Mononuclear cell (primary cell): ENCODE measurements at regions not wholly inside any gene's neighbourhood (a gene's known extent, or its start where the extent isn't known, plus 50 kb on each side); places are given as distances from the start of the nearest gene placed in this dataset.
"Not testable (repeated sequence)": the region's sequence is repeated elsewhere in the genome, so short reads cannot be mapped to it uniquely, and the experiment has no call there.

ENCODE experiments used
- H3K27me3 ChIP-seq: 2 replicates; pipeline ENCODE4 v1.6.0; 2011; ENCODE audit warnings: low read length, control low read depth; ENCODE audit not compliant: insufficient read depth
- H3K4me1 ChIP-seq: 2 replicates; pipeline ENCODE4 v1.5.1; 2011; ENCODE audit warnings: mild to moderate bottlenecking, low read length, control low read depth; ENCODE audit not compliant: insufficient read depth
- H3K4me3 ChIP-seq: 2 replicates; pipeline ENCODE4 v1.5.1; 2011; ENCODE audit warnings: mild to moderate bottlenecking, low read length, moderate library complexity
- H3K9me3 ChIP-seq: 2 replicates; pipeline ENCODE4 v1.5.1; 2011; ENCODE audit warnings: low read depth, mild to moderate bottlenecking, control low read depth, low read length

DNA sequence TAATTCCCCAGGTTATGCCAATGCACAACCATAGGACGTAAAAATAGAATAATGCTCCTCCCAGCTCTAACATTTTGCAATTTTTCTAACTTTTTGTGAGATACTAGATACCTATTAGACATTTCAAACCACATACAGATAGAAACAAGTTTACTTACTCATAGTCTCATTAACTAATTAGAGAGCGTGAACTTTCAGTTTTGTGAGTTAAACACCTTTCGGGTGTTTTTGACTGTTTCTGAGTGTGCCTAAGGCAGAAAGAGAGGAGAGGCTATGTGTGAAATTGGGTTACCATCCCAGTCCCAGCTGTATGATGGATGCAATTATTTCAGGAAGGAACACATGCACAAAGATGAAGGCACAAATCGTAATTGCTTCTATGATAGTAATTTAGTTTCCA is 300.4 kb upstream of the POU1F1 start:
- Histone ChIP-seq H3K4me1 (no peaks in the 10 kb centered on the region), H3K9me3 (no peaks in the 10 kb centered on the region), H3K27me3 (no peaks in the 10 kb centered on the region), H3K4me3 (no peak overlapping the region)

DNA sequence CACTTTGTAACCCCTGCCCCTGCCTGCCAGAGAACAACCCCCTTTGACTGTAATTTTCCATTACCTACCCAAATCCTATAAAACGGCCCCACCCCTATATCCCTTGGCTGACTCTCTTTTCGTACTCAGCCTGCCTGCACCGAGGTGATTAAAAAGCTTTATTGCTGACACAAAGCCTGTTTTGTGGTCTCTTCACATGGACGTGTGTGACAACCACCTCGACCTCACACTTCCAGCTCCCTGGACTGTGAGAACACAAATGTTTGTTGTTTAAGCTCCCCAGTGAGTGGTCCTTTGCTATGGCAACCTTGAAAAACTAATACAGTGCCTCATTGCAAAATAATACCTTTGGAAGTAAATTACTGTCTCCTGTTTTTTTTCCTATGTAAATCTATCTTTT is 299.2 kb upstream of the POU1F1 start:
- Histone ChIP-seq H3K4me1 (no peaks in the 10 kb centered on the region), H3K9me3 (no peaks in the 10 kb centered on the region), H3K27me3 (no peaks in the 10 kb centered on the region), H3K4me3 (no peak overlapping the region)

DNA sequence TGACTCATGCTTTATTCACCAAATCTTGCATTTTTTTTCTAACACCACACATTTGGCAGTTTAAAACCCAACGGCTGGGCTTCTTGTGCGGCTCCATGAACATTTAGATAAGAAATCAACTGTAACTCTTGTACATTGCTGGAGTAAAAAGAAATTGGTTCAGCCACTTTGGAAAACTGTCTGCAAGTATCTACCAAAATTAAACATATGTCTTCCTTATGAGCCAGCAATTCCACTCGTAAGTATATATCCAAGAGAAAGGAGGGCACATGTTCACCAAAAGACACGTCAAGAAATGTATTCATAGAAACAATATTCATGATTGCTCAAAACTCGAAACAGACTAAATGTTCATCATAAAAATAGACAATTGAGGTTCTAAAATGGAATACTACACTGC is 291.9 kb upstream of the POU1F1 start:
- Histone ChIP-seq H3K27me3 (no peaks in the 10 kb centered on the region), H3K4me3 (no peak overlapping the region), H3K4me1 (no peaks in the 10 kb centered on the region), H3K9me3 (no peaks in the 10 kb centered on the region)

DNA sequence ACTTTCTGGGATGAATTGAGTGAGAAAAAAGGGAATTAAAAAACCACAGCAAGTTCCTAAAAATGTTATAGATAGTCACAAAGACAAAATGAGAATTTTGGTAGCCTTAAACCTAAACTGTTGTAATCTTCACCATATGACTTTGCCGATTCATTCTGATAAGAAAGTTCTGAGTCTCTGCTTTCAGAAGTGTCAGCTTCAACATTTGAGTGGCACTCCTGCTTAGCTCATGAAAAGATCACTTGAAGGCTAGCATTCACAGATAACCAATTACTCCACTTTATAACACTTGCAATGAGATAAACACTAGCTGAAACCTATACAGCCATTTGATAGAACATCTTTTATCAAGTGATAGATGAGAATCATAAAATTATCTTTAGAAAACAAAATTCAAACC is 288.1 kb upstream of the POU1F1 start:
- H3K4me1 ChIP-seq = no peaks in the 10 kb centered on the region
- H3K27me3 ChIP-seq = no peaks in the 10 kb centered on the region
- no peak overlapping the region for H3K4me3 ChIP-seq
- H3K9me3 ChIP-seq = no peaks in the 10 kb centered on the region

DNA sequence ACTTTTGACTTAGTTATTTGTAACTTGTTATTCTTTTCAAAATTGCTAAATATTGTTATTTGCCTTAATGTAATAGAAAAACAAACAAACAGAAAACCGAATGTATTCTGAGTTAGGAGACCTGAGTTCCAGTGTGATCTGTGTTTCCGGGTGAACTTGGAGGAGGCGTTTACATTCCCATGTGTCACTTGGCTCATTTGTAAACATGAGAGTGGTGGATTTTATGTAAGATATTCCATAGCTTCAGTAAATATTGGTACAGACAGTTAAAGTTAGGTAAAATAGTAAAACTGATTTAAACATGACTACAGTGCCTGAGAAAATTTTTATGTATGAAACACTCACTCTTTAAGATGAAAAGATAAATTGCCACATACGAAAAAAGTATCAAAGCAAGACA is 287.3 kb upstream of the POU1F1 start:
- Histone ChIP-seq H3K27me3 (no peaks in the 10 kb centered on the region), H3K9me3 (no peaks in the 10 kb centered on the region), H3K4me3 (no peak overlapping the region), H3K4me1 (no peaks in the 10 kb centered on the region)

DNA sequence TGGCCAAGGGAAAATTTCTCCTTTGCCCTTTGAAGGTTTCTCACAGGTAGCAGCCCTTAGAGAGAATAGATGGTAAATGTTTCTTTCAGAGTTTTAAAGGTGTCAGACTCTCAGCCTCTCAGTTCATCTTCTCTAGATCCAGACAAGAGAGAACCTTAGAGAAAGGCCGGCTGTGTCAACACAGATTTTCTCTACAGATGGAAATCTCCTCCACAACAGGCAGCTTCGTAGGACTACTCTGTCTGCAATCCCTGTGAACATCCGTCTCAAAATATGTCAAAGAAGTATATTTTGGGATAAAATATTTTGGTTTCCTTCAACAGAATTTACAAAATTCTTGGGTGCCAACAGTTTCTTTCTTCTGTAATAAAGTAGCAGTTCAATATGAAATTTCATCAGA is 282.1 kb upstream of the POU1F1 start:
- H3K4me3 ChIP-seq = no peak overlapping the region
- H3K4me1 ChIP-seq = no peaks in the 10 kb centered on the region
- H3K27me3 ChIP-seq = no peaks in the 10 kb centered on the region
- no peaks in the 10 kb centered on the region for H3K9me3 ChIP-seq

DNA sequence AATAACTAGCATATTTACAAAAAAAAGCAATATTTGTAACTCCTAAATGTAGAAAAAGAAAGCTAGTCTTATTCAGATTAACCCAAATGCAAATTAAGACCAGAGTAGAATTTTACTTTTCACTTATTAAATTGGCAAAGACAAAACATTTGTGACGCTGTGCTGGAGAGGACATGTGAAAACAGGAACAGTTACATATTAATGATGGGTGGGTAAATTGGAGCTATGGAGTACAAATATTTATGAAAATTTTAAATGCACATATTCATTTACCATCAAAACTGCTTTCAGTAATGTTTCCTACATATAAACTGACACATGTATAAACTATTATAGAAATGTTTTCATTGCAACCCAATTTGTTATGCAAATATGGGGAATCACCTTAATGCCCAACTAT is 278.9 kb upstream of the POU1F1 start:
- no peak overlapping the region for H3K4me3 ChIP-seq
- H3K9me3 ChIP-seq = no peaks in the 10 kb centered on the region
- H3K4me1 ChIP-seq = no peaks in the 10 kb centered on the region
- H3K27me3 ChIP-seq = no peaks in the 10 kb centered on the region

DNA sequence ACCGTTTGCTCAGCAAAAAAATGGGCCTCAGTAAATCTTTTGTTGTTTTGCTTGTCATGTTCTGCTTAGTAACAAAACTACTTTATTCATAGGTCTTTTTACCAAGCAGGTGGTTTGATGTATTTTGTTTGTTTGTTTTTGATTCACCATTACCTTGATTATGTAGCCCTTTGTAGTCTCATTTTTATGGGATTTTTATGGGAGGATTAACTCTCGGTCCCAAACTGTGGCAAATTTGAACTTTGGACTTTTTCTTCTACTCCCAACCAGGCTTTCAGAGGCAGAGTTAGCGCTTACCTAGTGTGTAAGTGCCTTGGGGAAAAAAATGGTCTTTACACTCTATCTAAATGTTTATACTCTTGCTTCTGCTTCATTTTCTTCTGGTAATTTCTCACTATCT is 276.7 kb upstream of the POU1F1 start:
- H3K4me3 ChIP-seq = no peak overlapping the region
- H3K27me3 ChIP-seq = no peaks in the 10 kb centered on the region
- no peaks in the 10 kb centered on the region for H3K4me1 ChIP-seq
- H3K9me3 ChIP-seq = no peaks in the 10 kb centered on the region

DNA sequence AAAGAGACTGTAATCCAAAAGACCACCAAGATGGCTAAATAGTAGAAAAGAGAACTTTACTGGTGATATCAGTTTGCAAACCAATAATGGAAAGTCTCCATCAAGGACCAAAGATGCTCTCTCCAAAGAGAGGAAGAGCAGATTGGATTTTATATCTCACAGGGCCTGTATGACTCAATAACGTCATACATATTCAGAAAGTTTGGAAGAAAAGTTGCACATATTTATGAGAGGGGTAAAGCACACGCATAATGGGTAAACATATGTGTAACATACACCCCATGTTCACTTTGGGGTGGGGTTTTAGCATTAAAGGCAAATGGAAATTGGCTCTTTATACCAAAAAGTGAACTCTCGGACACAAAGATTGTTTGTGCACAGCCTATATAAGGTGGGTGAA is 274.5 kb upstream of the POU1F1 start:
- Histone ChIP-seq H3K27me3 (no peaks in the 10 kb centered on the region), H3K4me1 (no peaks in the 10 kb centered on the region), H3K9me3 (no peaks in the 10 kb centered on the region), H3K4me3 (no peak overlapping the region)

DNA sequence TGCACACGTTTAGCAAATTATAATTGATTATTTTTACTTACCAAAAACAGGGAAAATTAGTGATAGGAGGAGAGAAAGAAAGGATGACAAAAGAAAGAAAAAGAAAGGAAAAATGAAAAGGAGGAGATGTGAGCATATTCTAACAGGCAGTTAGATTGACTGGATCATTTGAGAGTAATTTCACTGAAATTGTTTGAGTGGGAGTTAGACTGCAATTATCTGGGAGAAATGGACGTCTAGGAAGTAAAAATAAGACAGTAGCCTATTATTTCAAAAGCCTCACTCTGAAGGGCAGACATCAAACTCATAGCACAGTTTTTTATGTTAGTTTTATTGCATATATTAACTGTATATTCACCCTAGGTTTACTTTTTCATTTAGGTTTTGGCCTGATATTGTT is 272.8 kb upstream of the POU1F1 start:
- Histone ChIP-seq H3K4me3 (no peak overlapping the region), H3K27me3 (no peaks in the 10 kb centered on the region), H3K4me1 (no peaks in the 10 kb centered on the region), H3K9me3 (no peaks in the 10 kb centered on the region)

DNA sequence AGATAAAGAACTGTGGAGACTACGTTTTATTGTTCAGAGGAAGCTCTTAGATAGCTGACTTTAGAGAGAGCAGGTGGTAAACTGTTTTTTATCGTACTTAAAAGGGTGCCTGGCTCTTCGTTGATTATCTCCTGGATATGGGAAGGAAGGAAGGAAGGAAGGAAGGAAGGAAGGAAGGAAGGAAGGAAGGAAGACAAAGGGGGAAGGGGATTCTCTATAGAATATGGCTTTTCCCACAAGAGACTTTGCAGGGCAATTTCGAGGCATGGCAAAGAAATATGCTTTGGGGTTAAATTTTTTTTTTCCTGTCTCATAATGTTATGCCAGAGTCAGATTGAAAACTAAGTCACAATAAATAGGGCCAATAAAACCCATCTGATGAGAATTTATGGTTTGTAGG is 271.9 kb upstream of the POU1F1 start:
- Histone ChIP-seq H3K9me3 (no peaks in the 10 kb centered on the region), H3K4me3 (no peak overlapping the region), H3K27me3 (no peaks in the 10 kb centered on the region), H3K4me1 (no peaks in the 10 kb centered on the region)

DNA sequence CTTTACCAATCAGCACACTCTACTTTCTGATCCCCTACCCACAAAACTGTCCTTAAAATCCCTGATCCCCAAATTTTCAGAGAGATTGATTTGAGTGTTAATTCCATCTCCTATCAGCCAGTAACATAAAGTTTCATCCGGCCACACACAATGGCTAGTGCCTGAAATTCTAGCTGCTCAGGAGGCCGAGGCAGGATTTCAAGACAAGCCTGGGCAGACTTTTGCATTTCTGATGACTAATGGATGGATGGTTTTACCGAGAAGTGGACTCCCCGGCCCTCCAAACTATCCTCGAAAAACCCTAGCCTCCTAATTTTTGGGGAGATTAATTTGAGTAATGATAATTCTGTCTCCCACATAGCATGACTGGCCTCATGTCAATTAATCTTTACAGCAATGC is 269.8 kb upstream of the POU1F1 start:
- H3K4me3 ChIP-seq = no peak overlapping the region
- no peaks in the 10 kb centered on the region for H3K4me1 ChIP-seq
- H3K27me3 ChIP-seq = no peaks in the 10 kb centered on the region
- no peaks in the 10 kb centered on the region for H3K9me3 ChIP-seq

DNA sequence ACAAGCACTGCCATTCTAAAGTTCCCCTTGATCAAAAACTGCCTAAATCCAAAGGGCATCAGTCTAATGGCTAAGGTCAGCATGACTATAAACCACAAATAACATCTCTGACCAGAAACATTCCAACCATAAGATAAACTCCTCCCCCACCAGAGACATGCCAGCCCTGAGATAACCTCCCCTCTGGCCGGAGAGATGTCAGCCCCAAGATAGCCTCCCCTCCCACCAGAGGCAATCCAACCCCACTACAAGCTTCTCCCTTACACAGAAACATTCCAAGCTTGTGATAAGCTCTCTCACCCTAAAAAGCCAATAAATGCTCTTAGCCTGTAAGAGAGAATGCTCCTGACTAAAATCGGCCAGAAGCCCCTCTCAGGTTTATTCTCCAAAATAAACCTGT is 267.0 kb upstream of the POU1F1 start:
- not testable (repeated sequence) for H3K9me3 ChIP-seq, H3K27me3 ChIP-seq, H3K4me3 ChIP-seq, H3K4me1 ChIP-seq

DNA sequence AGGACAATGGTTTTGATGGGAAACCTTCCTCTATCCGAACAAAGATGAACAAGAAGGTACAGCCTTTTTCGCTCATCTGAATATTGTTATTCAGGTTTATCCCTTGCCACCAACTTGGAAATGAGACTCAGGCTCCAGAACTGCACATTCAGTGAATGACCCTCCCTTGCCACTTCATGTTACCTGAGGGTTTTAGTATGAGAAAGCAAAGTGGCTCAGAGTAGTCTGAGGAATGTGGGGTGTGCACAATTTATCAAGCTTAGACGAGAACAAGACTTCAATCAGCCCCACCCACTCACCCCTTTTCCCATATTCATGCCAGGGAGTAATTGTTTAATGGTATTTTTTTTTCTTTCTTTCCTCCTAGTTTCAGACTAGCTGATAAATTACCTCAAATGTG is 265.3 kb upstream of the POU1F1 start:
- Histone ChIP-seq H3K9me3 (no peaks in the 10 kb centered on the region), H3K4me1 (no peaks in the 10 kb centered on the region)

DNA sequence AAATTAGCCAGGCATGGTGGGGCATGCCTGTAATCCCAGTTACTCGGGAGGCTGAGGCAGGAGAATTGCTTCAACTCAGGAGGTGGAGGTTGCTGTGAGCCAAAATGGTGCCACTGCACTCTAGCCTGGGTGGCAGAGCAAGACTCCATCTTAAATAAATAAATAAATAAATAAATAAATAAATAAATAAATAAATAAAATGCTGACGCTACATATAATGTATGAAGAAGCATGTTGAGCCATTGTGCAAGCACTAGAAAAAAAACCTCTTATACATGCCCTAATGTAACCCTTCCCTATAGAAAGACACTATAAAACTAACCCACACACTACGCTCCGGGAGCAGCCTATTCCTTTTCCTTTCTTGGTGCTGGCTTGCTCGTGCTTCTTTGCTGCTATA is 262.3 kb upstream of the POU1F1 start:
- H3K4me1 ChIP-seq, H3K9me3 ChIP-seq, H3K4me3 ChIP-seq, H3K27me3 ChIP-seq: not testable (repeated sequence)

More for the DNA sequence above, 265.3 kb upstream of the POU1F1 start:
- Histone ChIP-seq H3K4me3 (no peak overlapping the region), H3K27me3 (no peaks in the 10 kb centered on the region)

DNA sequence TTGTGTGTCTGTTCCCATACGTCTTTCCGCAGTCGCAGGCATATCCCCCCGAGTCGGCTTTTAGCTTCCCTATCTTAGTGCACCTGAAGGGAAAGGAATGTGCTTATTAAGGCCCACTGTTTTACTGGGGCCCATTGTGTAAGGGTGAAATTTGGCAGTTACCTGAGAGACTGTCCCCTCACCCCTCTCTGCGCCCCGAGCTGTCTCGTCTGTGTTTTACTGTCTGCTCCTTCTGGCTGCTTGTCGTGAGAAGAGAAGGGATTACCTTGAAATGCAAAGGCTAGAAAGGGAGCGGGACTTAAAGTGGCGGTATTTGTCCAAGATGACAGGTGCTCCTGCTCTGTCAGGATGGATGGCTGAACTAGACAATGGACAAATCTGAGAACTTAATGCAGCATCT is 233.0 kb upstream of the POU1F1 start:
- Histone ChIP-seq H3K9me3 (no peaks in the 10 kb centered on the region), H3K27me3 (no peaks in the 10 kb centered on the region), H3K4me3 (no peak overlapping the region), H3K4me1 (no peaks in the 10 kb centered on the region)

DNA sequence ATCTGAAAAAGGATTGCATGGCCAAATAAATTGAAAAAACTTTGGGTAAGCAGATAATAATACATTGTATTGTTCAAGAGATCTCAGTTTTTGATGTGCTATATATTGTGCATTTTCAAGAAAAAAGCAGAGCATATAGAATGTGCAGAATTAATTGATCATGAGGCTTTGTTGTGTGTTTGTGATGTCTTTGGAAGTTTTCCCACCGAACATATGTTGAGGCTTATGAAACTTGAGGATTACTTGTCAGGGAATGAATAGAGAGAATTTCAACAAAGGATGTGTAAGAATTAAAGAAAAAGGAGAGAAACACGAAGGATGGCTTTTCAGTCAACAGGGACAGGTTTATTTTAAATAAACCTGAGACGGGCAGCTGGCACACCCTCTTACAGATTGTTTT is 232.5 kb upstream of the POU1F1 start:
- no peak overlapping the region for H3K4me3 ChIP-seq
- no peaks in the 10 kb centered on the region for H3K27me3 ChIP-seq
- no peaks in the 10 kb centered on the region for H3K9me3 ChIP-seq
- no peaks in the 10 kb centered on the region for H3K4me1 ChIP-seq
